Lung (tissue), 11 donors: ENCODE measurements at regions not wholly inside any gene's neighbourhood (a gene's known extent, or its start where the extent isn't known, plus 50 kb on each side); places are given as distances from the start of the nearest gene placed in this dataset.
"Not testable (repeated sequence)": the region's sequence is repeated elsewhere in the genome, so short reads cannot be mapped to it uniquely, and the experiment has no call there.

Experiments
- ATAC-seq: fragments of 200-7000 bp; cut with Tn5 transposase; one replicate; pipeline ENCODE4 v1.9.1; 2020; ENCODE audit warnings: moderate number of reproducible peaks; ENCODE audit not compliant: insufficient read depth, low FRiP score
- DNase-seq, 3 donors: peaks; one replicate each; pipeline ENCODE4 v3.0.0-alpha.2; 2013 to 2017
- H3K27ac ChIP-seq, 2 donors: one replicate each; pipeline ENCODE4 v1.5.1; 2013; ENCODE audit warnings: mild to moderate bottlenecking in 2 of 2, moderate library complexity in 2 of 2, control low read depth in 1 of 2, inconsistent platforms in 1 of 2, low read depth in 1 of 2, low read length in 1 of 2
- H3K27me3 ChIP-seq, 3 donors: one replicate each; pipeline ENCODE4 v1.5.1; 2013; ENCODE audit warnings: low read length in 2 of 3; ENCODE audit not compliant: control insufficient read depth in 3 of 3, insufficient read depth in 3 of 3
- H3K36me3 ChIP-seq, 4 donors: one replicate each; pipeline ENCODE4 v1.5.1; 2013; ENCODE audit warnings: low read length in 4 of 4, mild to moderate bottlenecking in 1 of 4, moderate library complexity in 1 of 4; ENCODE audit not compliant: control insufficient read depth in 4 of 4, insufficient read depth in 4 of 4
- H3K4me1 ChIP-seq, 5 donors: one replicate each; pipeline ENCODE4 v1.5.1; 2013; ENCODE audit warnings: low read length in 5 of 5, mild to moderate bottlenecking in 2 of 5, moderate library complexity in 1 of 5; ENCODE audit not compliant: control insufficient read depth in 5 of 5, insufficient read depth in 5 of 5
- H3K4me3 ChIP-seq: one replicate; pipeline ENCODE4 v1.5.1; 2013; ENCODE audit warnings: mild to moderate bottlenecking, control low read depth, moderate library complexity
- H3K9ac ChIP-seq, 2 donors: one replicate each; pipeline ENCODE4 v1.5.1; 2013; ENCODE audit warnings: low read length in 2 of 2, control low read depth in 1 of 2; ENCODE audit not compliant: insufficient read depth in 1 of 2
- H3K9me3 ChIP-seq, 4 donors: one replicate each; pipeline ENCODE4 v1.5.1; 2013; ENCODE audit warnings: low read length in 3 of 4, mild to moderate bottlenecking in 1 of 4, moderate library complexity in 1 of 4; ENCODE audit not compliant: control insufficient read depth in 4 of 4, insufficient read depth in 3 of 4
- CTCF ChIP-seq: IDR thresholded peaks from 2 replicates; pipeline ENCODE4 v1.5.1; 2012; ENCODE audit warnings: mild to moderate bottlenecking; ENCODE audit errors: control extremely low read depth, extremely low read depth
- WGBS, 2 donors: extraction: QIAGEN DNeasy Blood & Tissue Kit; methylation state at CpG; one replicate each; pipeline ENCODE4 v1.1.7; 2013; 5-methylcytosine and 5-hydroxymethylcytosine counted together
- donor health status: control.
- donor health status: control.
- donor health status: Bipolar disorder and iron deficiency.
- donor health status: healthy.
- donor health status: DM: yes; HTN: yes; CAD: no.

GRCh38 chr5:85395526-85395925 lies 1010.8 kb upstream of the EDIL3 start:
- WGBS, 2 donors = 82 to 86% methylated on average over 1 of the region's 1 CpG
- ATAC-seq = no peak

GRCh38 chr5:85397451-85397850 lies 1012.8 kb upstream of the EDIL3 start:
- ATAC-seq (no peak), DNase-seq (no peak)
- H3K4me1 ChIP-seq = no peaks in the 10 kb centered on the region
- H3K9ac ChIP-seq = no peak overlapping the region
- 85 to 91% methylated on average over 2 of the region's 2 CpGs for WGBS, 2 donors
- H3K27ac ChIP-seq = no peak overlapping the region
- no peak overlapping the region for H3K4me3 ChIP-seq
- peaks cover 0 to 2% (median 0%) of the 10 kb centered on the region in 4 donors for H3K9me3 ChIP-seq
- no peak for TF ChIP-seq CTCF
- H3K27me3 ChIP-seq = no peaks in the 10 kb centered on the region
- H3K36me3 ChIP-seq = no peaks in the 10 kb centered on the region

More at GRCh38 chr5:85395526-85395925, 1010.8 kb upstream of the EDIL3 start:
- Histone ChIP-seq H3K9me3 (peaks cover 0 to 2% (median 0%) of the 10 kb centered on the region in 4 donors), H3K27ac (no peak overlapping the region), H3K4me3 (no peak overlapping the region), H3K4me1 (no peaks in the 10 kb centered on the region), H3K36me3 (no peaks in the 10 kb centered on the region), H3K27me3 (no peaks in the 10 kb centered on the region), H3K9ac (no peak overlapping the region)
- no peak for DNase-seq
- TF ChIP-seq CTCF = no peak

- Histone ChIP-seq H3K9me3 (peaks cover 0 to 5% (median 0%) of the 10 kb centered on the region in 4 donors), H3K27me3 (no peaks in the 10 kb centered on the region), H3K4me3 (no peak overlapping the region), H3K27ac (no peak overlapping the region), H3K9ac (no peak overlapping the region), H3K36me3 (no peaks in the 10 kb centered on the region), H3K4me1 (no peaks in the 10 kb centered on the region)
- no peak for ATAC-seq
- 38 to 84% methylated on average over 1 of the region's 1 CpG for WGBS, 2 donors
- no peak for TF ChIP-seq CTCF
- no peak for DNase-seq
Observed at GRCh38 chr5:85428426-85428934, 1043.8 kb upstream of the EDIL3 start.

GRCh38 chr5:85431726-85432125 lies 1047.0 kb upstream of the EDIL3 start:
- not testable (repeated sequence) for DNase-seq, H3K36me3 ChIP-seq, H3K4me3 ChIP-seq, H3K9me3 ChIP-seq, H3K27ac ChIP-seq, H3K27me3 ChIP-seq, ATAC-seq, H3K9ac ChIP-seq, H3K4me1 ChIP-seq
- 85 to 87% methylated on average over 7 of the region's 7 CpGs for WGBS, 2 donors
